ENCODE measurements at regions not wholly inside any gene's neighbourhood (a gene's known extent, or its start where the extent isn't known, plus 50 kb on each side); places are given as distances from the start of the nearest gene placed in this dataset.
"Not testable (repeated sequence)": the region's sequence is repeated elsewhere in the genome, so short reads cannot be mapped to it uniquely, and the experiment has no call there.

GRCh38 chr1:238439511-238439910, 548.8 kb upstream of the ZP4 start:
- Histone ChIP-seq H3K4me1 (ENCODE audit: control insufficient read depth, insufficient read depth, low read length) (no peaks in the 10 kb centered on the region), H3K36me3 (ENCODE audit: control insufficient read depth, insufficient read depth, low read length) (no peaks in the 10 kb centered on the region), H3K9ac (ENCODE audit: low read length) (no peak overlapping the region), H3K4me3 (ENCODE audit: low read depth, low read length) (no peak overlapping the region), H3K9me3 (ENCODE audit: control insufficient read depth, insufficient read depth, low read depth, low read length) (no peaks in the 10 kb centered on the region), H3K27ac (ENCODE audit: low read depth, low read length) (no peak overlapping the region), H3K27me3 (ENCODE audit: control insufficient read depth, insufficient read depth, low read length) (no peaks in the 10 kb centered on the region)

GRCh38 chr1:238438311-238439270, 547.9 kb upstream of the ZP4 start:
- Histone ChIP-seq H3K9me3 (ENCODE audit: control insufficient read depth, insufficient read depth, low read depth, low read length) (no peaks in the 10 kb centered on the region), H3K36me3 (ENCODE audit: control insufficient read depth, insufficient read depth, low read length) (no peaks in the 10 kb centered on the region), H3K27ac (ENCODE audit: low read depth, low read length) (no peak overlapping the region), H3K4me1 (ENCODE audit: control insufficient read depth, insufficient read depth, low read length) (no peaks in the 10 kb centered on the region), H3K27me3 (ENCODE audit: control insufficient read depth, insufficient read depth, low read length) (no peaks in the 10 kb centered on the region), H3K4me3 (ENCODE audit: low read depth, low read length) (no peak overlapping the region), H3K9ac (ENCODE audit: low read length) (no peak overlapping the region)

GRCh38 chr1:238429703-238430102, 539.0 kb upstream of the ZP4 start:
- H3K4me1 ChIP-seq (ENCODE audit: control insufficient read depth, insufficient read depth, low read length); H3K27me3 ChIP-seq (ENCODE audit: control insufficient read depth, insufficient read depth, low read length); H3K9me3 ChIP-seq (ENCODE audit: control insufficient read depth, insufficient read depth, low read depth, low read length); H3K4me3 ChIP-seq (ENCODE audit: low read depth, low read length); H3K9ac ChIP-seq (ENCODE audit: low read length); H3K36me3 ChIP-seq (ENCODE audit: control insufficient read depth, insufficient read depth, low read length); H3K27ac ChIP-seq (ENCODE audit: low read depth, low read length): not testable (repeated sequence)

GRCh38 chr1:238419209-238419608, 528.5 kb upstream of the ZP4 start:
- no peaks in the 10 kb centered on the region for H3K27me3 ChIP-seq (ENCODE audit: control insufficient read depth, insufficient read depth, low read length)
- no peaks in the 10 kb centered on the region for H3K36me3 ChIP-seq (ENCODE audit: control insufficient read depth, insufficient read depth, low read length)
- no peak overlapping the region for H3K27ac ChIP-seq (ENCODE audit: low read depth, low read length)
- H3K9ac ChIP-seq (ENCODE audit: low read length) = no peak overlapping the region
- no peaks in the 10 kb centered on the region for H3K4me1 ChIP-seq (ENCODE audit: control insufficient read depth, insufficient read depth, low read length)
- H3K4me3 ChIP-seq (ENCODE audit: low read depth, low read length) = no peak overlapping the region
- H3K9me3 ChIP-seq (ENCODE audit: control insufficient read depth, insufficient read depth, low read depth, low read length) = no peaks in the 10 kb centered on the region

GRCh38 chr1:238409932-238410331, 519.2 kb upstream of the ZP4 start:
- H3K9me3 ChIP-seq (ENCODE audit: control insufficient read depth, insufficient read depth, low read depth, low read length) = 0 out of 2 replicates have a peak, but pooled peaks cover 3% of the 10 kb centered on the region
- H3K27ac ChIP-seq (ENCODE audit: low read depth, low read length) = no peak overlapping the region
- no peak overlapping the region for H3K4me3 ChIP-seq (ENCODE audit: low read depth, low read length)
- H3K9ac ChIP-seq (ENCODE audit: low read length) = no peak overlapping the region
- no peaks in the 10 kb centered on the region for H3K27me3 ChIP-seq (ENCODE audit: control insufficient read depth, insufficient read depth, low read length)
- H3K36me3 ChIP-seq (ENCODE audit: control insufficient read depth, insufficient read depth, low read length) = no peaks in the 10 kb centered on the region
- no peaks in the 10 kb centered on the region for H3K4me1 ChIP-seq (ENCODE audit: control insufficient read depth, insufficient read depth, low read length)

- 0 out of 2 replicates have a peak, but pooled peaks cover 3% of the 10 kb centered on the region for H3K9me3 ChIP-seq (ENCODE audit: control insufficient read depth, insufficient read depth, low read depth, low read length)
- H3K9ac ChIP-seq (ENCODE audit: low read length) = no peak overlapping the region
- no peak overlapping the region for H3K4me3 ChIP-seq (ENCODE audit: low read depth, low read length)
- H3K27ac ChIP-seq (ENCODE audit: low read depth, low read length) = no peak overlapping the region
- H3K36me3 ChIP-seq (ENCODE audit: control insufficient read depth, insufficient read depth, low read length) = no peaks in the 10 kb centered on the region
- H3K27me3 ChIP-seq (ENCODE audit: control insufficient read depth, insufficient read depth, low read length) = no peaks in the 10 kb centered on the region
- no peaks in the 10 kb centered on the region for H3K4me1 ChIP-seq (ENCODE audit: control insufficient read depth, insufficient read depth, low read length)
Observed at GRCh38 chr1:238409191-238409850, 518.6 kb upstream of the ZP4 start.

GRCh38 chr1:238408737-238409136, 518.0 kb upstream of the ZP4 start:
- Histone ChIP-seq H3K4me3 (ENCODE audit: low read depth, low read length) (no peak overlapping the region), H3K27ac (ENCODE audit: low read depth, low read length) (no peak overlapping the region), H3K9ac (ENCODE audit: low read length) (no peak overlapping the region), H3K4me1 (ENCODE audit: control insufficient read depth, insufficient read depth, low read length) (no peaks in the 10 kb centered on the region), H3K27me3 (ENCODE audit: control insufficient read depth, insufficient read depth, low read length) (no peaks in the 10 kb centered on the region), H3K9me3 (ENCODE audit: control insufficient read depth, insufficient read depth, low read depth, low read length) (0 out of 2 replicates have a peak, but pooled peaks cover 3% of the 10 kb centered on the region), H3K36me3 (ENCODE audit: control insufficient read depth, insufficient read depth, low read length) (no peaks in the 10 kb centered on the region)

- H3K4me3 ChIP-seq (ENCODE audit: low read depth, low read length) = no peak overlapping the region
- H3K9ac ChIP-seq (ENCODE audit: low read length) = no peak overlapping the region
- no peaks in the 10 kb centered on the region for H3K9me3 ChIP-seq (ENCODE audit: control insufficient read depth, insufficient read depth, low read depth, low read length)
- no peak overlapping the region for H3K27ac ChIP-seq (ENCODE audit: low read depth, low read length)
- no peaks in the 10 kb centered on the region for H3K4me1 ChIP-seq (ENCODE audit: control insufficient read depth, insufficient read depth, low read length)
- no peaks in the 10 kb centered on the region for H3K36me3 ChIP-seq (ENCODE audit: control insufficient read depth, insufficient read depth, low read length)
- H3K27me3 ChIP-seq (ENCODE audit: control insufficient read depth, insufficient read depth, low read length) = no peaks in the 10 kb centered on the region
Observed at GRCh38 chr1:238406098-238406860, 515.6 kb upstream of the ZP4 start.

- Histone ChIP-seq H3K9me3 (ENCODE audit: control insufficient read depth, insufficient read depth, low read depth, low read length) (no peaks in the 10 kb centered on the region), H3K27ac (ENCODE audit: low read depth, low read length) (no peak overlapping the region), H3K36me3 (ENCODE audit: control insufficient read depth, insufficient read depth, low read length) (no peaks in the 10 kb centered on the region), H3K4me1 (ENCODE audit: control insufficient read depth, insufficient read depth, low read length) (no peaks in the 10 kb centered on the region), H3K4me3 (ENCODE audit: low read depth, low read length) (no peak overlapping the region), H3K27me3 (ENCODE audit: control insufficient read depth, insufficient read depth, low read length) (no peaks in the 10 kb centered on the region), H3K9ac (ENCODE audit: low read length) (no peak overlapping the region)
Observed at GRCh38 chr1:238404921-238405320, 514.2 kb upstream of the ZP4 start.

GRCh38 chr1:238404481-238404880, 513.8 kb upstream of the ZP4 start:
- Histone ChIP-seq H3K27ac (ENCODE audit: low read depth, low read length) (no peak overlapping the region), H3K36me3 (ENCODE audit: control insufficient read depth, insufficient read depth, low read length) (no peaks in the 10 kb centered on the region), H3K27me3 (ENCODE audit: control insufficient read depth, insufficient read depth, low read length) (no peaks in the 10 kb centered on the region), H3K4me1 (ENCODE audit: control insufficient read depth, insufficient read depth, low read length) (no peaks in the 10 kb centered on the region), H3K4me3 (ENCODE audit: low read depth, low read length) (no peak overlapping the region), H3K9ac (ENCODE audit: low read length) (no peak overlapping the region), H3K9me3 (ENCODE audit: control insufficient read depth, insufficient read depth, low read depth, low read length) (no peaks in the 10 kb centered on the region)

- Histone ChIP-seq H3K9me3 (ENCODE audit: control insufficient read depth, insufficient read depth, low read depth, low read length) (no peaks in the 10 kb centered on the region), H3K27me3 (ENCODE audit: control insufficient read depth, insufficient read depth, low read length) (no peaks in the 10 kb centered on the region), H3K36me3 (ENCODE audit: control insufficient read depth, insufficient read depth, low read length) (no peaks in the 10 kb centered on the region), H3K9ac (ENCODE audit: low read length) (no peak overlapping the region), H3K4me3 (ENCODE audit: low read depth, low read length) (no peak overlapping the region), H3K27ac (ENCODE audit: low read depth, low read length) (no peak overlapping the region), H3K4me1 (ENCODE audit: control insufficient read depth, insufficient read depth, low read length) (no peaks in the 10 kb centered on the region)
Observed at GRCh38 chr1:238401144-238401543, 510.4 kb upstream of the ZP4 start.

Data from HUES6 (cell line).